CD4-positive, alpha-beta T cell treated with Interleukin-4 for 1 hour (primary cell): ENCODE measurements at regions not wholly inside any gene's neighbourhood (a gene's known extent, or its start where the extent isn't known, plus 50 kb on each side); places are given as distances from the start of the nearest gene placed in this dataset.
A peak's percentile ranks its signal among the peaks of the same experiment; 100 is the strongest.
"Not testable (repeated sequence)": the region's sequence is repeated elsewhere in the genome, so short reads cannot be mapped to it uniquely, and the experiment has no call there.

Experiments used
- DNase-seq, 2 donors: peaks; one replicate each; pipeline ENCODE4 v3.0.0-alpha.2; 2020 to 2022

DNA sequence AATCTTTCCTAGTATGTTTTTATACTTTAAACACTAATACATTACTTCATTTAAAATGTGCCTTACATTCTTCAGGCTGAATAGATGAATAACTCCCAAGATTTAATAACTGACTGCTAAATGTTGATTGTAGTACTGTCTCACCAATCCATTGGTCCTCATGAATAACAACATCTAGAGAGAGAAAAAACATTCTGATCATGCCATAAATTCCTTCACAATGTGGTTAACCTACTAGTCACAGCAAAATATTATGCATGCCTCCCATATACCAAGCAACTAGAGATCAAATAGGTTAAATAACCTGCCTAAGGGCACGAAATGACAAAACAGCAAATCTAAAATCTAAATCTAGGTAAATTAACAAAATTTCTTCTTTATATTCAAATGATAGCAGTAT is 66.2 kb downstream of the SYT15 start:
- DNase-seq: not testable (repeated sequence)

DNA sequence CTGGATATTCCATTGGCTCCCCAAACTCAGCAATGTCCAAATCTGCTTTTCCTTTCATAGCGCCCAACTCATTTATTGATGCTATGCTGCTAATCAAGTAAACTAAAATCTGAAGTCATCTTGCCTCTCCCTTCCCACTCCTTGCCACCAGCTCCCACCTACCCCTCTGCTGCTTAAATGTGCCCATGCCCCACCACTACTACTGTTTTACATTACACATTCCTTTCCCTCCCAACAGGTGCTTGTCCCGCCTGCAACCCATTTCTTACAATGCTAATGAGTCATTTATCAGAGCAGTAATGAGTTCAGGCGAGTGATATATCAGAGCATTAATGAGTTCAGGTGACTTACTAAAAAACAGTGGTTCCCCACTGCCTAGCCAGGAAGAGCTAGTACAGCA is 67.2 kb downstream of the SYT15 start:
- not testable (repeated sequence) for DNase-seq

DNA sequence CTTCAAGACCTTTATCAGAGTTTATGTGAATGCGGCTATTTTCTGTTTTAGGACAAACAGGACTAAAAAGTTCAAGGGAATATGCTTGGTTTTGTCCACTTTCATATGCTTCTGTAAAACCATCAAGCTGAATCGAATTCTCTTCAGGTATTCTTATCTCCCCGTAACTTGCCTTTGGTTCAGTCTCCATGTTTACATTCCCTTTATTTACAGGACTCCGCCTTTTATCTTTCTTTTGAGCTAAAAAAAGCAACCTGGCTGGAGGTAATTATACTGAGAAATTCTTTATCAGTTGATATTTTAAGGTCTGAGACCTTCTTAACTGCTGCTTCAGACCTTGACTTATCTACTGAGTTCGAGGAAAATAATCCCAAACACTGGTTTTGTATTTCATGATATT is 72.0 kb downstream of the SYT15 start:
- DNase-seq: not testable (repeated sequence)

DNA sequence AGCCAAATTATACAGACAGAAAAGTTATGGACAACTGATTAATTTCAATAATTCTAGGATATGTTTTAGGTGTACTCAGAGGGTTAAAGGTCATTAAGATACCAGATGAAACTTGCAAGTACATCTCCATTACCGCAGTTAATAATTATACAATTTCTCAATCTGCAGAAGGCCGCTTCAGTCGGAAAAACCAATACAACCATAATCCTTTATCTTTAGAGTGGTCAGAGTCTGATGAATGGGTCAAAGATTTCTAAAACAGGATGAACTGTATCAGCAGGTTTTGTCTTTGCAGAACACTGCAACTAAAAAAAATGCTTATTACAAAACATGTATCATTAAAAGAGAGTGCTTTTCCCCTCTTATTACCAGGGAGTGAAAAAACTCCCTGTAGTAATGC is 78.5 kb downstream of the SYT15 start:
- DNase-seq: not testable (repeated sequence)

DNA sequence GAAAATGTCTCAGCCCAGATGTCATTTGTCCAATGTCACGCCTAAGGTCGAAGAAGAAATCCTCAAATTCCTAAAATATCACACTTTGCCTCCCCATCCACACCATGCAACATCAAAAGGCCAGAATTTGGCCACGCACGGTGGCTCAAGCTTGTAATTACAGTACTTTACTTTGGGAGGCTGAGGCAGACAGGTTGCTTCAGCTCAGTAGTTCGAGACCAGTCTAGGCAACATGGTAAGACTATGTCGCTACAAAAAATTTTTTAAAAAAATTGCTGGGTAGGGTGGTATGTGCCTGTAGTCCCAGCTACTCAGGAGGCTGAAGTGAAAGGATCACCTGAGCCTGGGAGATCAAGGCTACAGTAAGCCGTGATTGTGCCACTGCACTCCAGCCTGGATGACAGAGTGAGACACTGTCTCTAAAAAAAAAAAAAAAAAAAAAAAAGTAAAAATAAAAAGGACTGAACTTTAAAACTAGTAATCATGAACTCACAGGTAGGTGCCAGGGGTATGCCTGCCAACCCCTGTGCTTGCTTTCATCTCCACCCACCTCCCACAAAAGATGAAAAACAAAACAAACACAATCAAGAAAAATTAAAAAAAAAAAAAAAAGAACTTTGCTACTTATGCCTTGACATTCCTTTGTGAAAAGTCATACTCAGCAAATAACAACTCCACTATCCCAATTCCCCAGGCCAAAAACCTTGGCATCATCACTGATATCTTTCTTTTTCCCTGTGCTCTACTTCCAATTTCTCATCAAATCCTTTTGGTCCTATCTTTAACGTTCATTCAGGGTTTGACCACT is 81.3 kb downstream of the SYT15 start:
- not testable (repeated sequence) for DNase-seq

DNA sequence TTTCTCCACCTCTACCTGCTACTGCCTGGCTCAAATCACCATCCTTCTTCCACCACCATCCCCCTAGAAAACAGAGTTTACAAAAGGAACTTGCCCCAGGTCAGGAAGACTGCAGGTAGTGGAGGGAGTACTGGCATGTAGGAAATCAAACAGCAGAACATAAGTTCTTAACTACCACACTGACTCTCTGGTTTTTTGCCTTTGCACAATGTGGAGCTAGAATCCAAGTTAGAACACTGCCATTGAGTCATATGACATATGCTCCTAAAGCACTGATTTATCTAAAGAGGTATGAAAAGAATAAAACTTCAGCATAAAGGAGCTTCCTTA is 81.9 kb downstream of the SYT15 start:
- not testable (repeated sequence) for DNase-seq

DNA sequence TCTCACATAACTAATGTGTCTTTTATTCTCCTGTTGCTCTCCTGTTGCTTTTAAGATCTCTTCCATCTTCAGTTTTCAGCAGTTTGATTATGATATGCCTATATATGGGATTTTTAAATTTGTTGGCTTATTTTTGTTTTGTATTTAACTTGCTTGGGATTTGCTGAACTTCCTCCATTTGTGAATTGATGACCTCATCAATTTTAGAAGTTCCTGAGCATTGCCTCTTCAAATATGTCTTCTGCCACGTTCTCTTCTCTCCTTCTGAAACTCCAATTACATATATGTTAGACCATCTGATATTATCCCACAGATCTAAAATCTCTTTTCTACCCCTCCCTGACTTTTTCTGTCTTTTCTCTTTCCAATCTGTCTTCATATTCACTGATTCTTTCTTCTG is 86.6 kb downstream of the SYT15 start:
- DNase-seq: not testable (repeated sequence)

DNA sequence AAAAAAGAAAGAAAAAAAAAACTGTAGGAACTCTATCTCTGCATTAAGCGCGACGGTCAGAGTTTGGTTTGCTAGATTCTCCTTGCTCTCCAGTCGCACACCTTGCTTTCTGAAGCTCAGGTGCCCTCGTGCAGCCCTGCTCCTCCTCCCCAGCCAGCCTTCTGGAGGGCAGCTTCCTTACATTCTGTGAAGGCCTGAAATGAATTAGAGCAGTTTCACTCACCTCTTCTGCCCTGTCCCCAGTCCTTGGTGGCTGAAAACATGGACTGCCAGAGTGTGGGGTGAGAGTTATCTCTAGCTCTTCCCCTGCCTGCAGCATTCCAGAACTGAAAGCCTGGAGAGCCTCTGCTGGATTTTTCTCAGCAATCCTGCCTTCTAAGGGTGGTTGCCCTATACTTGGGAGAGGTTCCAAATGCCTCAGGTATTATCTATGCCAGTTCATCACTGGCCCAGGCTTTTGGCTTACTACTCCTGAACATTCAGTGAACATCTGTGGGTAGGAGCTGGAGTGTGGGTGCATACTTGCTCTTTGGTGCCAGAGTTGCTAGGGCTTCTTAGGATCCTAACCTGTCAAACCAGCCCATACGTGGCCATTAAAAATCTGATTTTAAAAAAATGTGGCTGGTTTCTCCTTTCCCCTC is 89.5 kb downstream of the SYT15 start:
- not testable (repeated sequence) for DNase-seq

DNA sequence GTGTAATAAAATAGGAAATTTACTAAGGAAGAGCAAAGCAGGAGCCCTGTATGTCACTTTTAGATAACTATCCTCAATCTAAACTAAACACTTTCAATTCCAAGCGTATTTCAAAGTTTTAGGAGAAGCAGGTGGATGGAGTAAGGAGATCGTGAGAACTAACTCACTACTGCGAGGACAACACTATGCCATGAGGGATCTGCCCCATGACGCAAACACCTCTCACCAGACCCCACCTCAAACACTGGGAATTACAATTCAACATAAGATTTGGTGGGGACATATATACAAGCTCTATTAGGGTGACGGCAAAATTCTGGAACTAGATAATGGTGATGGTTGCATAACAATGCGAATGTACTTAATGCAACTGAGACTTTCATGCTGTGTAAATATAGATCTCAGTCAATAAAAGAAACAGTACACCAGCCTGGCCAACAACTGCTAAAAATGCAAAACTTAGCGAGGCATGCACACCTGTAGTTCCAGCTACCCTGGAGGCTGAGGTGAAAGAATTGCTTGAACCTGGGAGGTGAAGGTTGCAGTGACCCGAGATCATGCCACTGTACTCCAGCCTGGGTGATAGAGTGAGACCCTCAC is 99.0 kb downstream of the SYT15 start:
- DNase-seq: not testable (repeated sequence)

DNA sequence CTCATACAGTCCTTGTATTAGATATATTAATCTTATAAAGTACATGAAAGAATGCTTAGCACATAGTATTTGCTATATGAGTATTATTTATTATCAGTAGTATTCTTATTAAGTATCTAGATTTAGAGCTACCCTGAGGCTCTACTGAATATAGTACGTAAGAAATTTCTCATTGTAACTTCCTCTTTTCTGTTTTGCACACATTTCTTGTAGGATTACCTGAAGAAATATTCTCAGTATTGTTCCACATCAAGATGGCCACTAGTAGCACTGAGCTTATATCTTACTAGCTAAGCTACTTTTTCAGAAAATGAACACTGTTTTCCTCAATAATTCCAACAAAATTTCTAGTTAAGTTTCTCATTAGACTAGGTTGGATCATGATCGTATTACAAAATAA is 112.5 kb downstream of the SYT15 start:
- DNase-seq: not testable (repeated sequence)

DNA sequence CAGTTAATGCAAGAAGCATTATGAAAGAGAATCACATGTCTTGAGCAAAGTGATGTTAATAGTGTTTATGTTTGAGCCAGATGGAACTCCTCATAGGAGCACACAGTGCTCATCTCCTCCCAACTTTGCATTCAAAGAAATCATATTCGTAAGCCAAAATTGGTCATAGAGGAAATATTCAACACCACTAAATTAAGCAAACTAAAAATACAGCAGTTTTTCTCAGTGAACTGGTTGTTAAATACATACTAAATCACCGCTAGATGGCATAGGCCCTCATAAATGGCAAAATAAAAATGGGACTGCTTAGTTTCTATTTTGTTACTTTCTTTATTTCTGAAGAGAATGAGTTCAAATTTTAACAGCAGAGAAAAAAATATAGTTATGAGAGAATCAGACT is 114.3 kb downstream of the SYT15 start:
- DNase-seq: peak in 1 of 2 donors; percentile 14

DNA sequence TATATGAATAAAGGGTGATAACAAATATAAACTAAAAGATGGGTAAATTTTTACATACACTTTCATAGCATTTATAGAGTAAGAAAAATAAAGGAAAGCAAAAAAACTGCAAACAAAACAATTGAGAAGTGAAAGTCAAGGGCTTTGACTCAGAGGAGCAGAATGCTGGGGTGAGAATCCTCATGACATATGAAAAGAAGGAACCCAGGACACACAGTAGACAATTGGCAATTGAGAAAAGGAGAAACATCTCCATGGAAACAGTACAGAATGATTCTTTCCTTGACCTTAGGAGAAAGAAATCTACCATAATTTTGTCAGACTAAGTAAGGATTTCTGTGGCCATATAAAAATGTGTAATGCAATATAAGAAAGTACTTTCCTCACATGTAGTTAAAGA is 138.3 kb downstream of the SYT15 start:
- not testable (repeated sequence) for DNase-seq

DNA sequence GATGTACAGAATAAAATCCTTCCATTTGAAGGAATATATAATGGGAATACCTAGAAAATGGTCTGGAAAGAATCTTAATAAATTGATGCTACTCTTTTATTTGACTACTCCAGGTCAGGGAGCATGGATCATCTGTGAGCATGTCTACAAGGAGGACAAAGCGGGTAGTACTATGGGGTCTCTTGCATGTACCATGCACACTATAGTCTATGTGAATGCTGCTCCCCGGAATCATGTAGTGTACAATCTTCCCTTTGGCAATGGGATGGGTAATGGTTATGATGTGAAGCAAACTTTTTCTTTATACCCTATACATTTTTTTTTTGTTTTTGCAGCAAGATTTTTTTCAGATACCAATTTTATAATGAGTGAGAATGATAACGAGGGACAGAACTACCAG is 139.1 kb downstream of the SYT15 start:
- DNase-seq: not testable (repeated sequence)

DNA sequence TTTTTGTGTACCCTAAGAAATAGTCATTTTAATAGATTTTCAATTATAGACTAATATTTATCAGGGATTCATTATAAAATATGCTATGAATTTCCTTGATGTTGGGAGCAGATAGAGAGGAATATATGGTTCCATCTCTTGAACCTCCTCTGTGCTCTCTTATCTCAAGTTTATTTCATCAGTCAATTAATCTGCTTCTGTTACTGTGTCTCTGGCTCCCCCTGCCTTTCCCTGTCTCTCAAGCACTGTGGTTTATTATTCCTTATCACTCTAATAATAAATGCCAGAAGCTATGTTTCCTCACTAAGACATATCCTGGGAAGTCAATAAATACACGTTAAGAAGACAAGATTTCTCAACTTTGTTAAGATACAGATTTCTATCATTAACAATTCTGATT is 141.5 kb downstream of the SYT15 start:
- DNase-seq: not testable (repeated sequence)

DNA sequence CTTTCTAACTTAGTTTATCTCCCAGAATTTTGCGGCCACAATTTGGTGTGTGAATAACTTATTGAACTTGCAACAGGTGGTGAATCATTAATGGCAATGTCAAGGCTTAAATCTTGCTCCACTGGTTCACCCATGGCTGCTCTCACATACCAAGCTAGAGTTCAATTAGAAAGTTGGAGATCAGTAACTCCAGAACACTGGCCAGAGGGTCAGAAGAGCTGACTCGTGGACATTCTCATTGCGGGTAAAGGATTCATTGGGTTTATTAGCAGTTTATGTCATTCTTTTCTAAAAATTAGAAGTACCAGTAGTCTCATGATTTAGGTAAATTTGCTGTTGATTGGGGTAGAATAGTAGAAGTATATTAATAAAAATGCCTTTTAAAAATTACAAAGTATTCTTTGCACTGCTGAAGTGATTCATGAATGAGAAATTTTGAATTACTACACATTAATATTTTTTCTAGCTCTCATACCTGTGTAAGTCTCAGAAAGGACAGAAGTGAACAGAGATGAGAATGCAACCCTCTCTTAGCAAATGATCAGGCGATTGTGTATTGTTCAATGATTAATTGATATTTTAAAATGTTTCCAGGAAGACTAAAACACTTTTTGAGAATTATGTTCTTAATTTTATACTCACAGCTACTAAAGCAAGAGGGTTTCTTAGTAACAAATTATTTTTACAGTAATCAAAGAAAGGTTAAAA is 142.0 kb downstream of the SYT15 start:
- DNase-seq: not testable (repeated sequence)

DNA sequence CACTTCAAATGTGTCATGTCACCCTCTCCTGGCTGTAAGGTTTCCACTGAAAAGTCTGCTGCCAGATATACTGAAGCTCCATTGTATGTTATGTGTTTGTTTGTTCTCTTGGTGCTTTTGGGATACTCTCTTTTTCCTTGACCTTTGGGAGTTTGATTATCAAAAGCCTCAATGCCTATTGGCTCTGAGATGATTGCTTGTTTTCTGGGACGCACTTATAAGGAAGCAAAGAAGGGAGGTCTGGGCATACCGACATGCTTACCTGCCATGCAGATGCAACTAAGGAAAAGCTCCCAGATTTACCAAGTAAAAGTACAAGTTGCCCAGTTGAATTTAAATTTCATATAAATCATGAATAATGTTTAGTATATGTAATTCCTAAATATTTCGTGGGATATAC is 145.3 kb downstream of the SYT15 start:
- not testable (repeated sequence) for DNase-seq

DNA sequence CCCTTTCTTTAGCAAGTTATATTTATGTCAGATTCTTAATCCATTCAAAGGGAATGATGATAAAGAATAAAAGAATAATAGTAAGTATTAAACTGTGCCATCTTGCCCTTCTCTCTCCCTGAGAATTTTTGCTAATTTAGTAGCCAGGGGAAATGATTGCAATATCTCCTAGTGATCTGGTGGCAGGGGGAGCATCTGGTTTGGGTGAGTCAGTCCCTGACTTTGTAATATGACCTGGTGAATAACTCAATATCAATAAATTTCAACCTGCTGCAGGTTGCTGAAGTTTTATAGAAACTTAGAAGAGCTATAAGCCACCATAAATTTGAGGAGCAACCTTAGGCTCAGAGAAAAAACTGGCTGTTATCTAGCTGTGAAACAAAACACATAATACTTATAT is 149.4 kb downstream of the SYT15 start:
- not testable (repeated sequence) for DNase-seq

DNA sequence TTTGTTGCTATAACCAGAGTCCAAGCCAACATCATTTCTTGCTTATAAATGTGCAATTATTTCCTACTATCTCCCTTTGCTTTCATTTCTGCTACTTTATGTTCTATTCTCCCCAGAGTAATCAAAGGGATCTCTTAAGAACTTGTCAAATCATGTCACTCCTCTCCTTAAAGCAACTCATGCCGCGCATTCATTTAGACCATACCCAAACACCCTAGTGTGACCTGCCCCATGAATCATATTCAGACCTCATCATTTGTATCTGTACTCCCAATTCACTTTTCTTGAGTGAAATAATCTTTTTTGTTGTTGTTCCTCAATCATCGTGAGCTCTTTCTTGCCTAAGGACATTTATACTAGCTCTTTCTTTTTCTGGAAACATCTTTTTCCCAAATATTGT is 151.8 kb downstream of the SYT15 start:
- not testable (repeated sequence) for DNase-seq

DNA sequence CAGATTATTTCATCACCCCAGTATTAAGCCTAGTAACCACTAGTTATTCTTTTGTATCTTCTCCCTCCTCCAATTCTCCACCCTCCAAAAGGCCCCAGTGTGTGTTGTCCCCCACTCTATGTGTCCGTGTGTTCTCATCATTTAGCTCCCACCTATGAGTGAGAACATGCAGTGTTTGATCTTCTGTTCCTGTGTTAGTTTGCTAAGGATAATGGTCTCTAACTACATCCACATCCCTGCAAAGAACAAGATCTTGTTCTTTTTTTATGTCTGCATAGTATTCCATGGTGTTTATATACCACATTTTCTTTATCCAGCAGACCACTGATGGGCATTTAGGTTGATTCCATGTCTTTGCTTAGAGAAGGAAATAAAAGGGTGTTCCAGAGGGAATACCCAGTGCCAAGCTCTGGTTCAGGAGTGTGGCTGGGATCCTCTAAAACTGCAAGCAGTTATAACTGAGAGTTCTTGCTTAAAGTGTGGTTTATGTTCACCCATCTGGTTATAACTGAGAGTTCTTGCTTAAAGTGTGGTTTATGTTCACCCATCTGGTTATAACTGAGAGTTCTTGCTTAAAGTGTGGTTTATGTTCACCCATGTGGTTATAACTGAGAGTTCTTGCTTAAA is 154.8 kb downstream of the SYT15 start:
- not testable (repeated sequence) for DNase-seq

DNA sequence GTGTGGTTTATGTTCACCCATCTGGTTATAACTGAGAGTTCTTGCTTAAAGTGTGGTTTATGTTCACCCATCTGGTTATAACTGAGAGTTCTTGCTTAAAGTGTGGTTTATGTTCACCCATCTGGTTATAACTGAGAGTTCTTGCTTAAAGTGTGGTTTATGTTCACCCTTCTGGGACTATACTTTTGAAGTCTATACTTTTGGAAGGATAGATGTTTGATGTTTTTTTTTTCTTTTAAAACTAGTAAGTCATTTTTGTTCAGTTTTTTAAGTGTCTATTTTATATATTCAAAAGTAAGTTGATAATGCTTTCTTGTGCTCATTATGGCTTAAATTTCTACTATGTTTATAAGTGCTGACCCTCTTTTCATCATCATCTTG is 155.3 kb downstream of the SYT15 start:
- not testable (repeated sequence) for DNase-seq

DNA sequence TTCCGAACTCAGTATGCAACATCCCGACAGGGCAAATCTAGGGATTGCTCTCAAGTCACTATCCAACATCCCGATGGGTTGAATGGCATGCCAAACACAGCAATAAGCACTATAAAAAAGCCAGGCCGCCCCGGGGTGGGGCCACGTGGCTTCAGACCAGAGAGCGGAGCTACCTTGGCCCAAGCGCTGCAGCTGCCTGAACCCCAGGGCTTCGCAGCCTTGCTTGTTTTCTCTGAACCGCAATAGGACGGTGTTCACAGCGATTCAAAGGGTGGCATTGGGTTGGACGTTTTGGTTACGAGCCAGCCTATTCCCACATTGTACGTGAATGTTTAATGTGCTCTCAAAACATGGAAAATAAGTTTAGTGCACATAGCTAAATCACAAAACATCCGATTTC is 161.0 kb downstream of the SYT15 start:
- not testable (repeated sequence) for DNase-seq

DNA sequence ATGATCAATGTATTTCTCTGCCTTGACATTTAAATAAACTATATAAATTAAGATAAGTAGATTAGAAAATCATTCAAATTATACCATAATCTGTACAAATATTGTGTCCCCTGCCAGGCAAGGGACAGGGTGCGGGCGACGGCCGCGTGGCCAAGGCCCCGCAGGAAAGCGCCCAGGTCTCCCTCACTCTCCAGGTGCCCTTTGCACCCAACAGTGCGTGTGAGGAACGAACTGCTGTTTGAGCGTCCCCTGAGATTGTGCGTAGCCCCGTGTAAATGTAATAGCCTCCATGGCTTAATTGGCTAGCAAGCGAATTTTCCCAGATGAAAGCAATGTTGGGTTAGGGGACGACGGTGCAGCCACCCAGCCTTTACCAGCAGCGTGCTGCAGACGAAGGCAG is 161.4 kb downstream of the SYT15 start:
- DNase-seq: not testable (repeated sequence)

DNA sequence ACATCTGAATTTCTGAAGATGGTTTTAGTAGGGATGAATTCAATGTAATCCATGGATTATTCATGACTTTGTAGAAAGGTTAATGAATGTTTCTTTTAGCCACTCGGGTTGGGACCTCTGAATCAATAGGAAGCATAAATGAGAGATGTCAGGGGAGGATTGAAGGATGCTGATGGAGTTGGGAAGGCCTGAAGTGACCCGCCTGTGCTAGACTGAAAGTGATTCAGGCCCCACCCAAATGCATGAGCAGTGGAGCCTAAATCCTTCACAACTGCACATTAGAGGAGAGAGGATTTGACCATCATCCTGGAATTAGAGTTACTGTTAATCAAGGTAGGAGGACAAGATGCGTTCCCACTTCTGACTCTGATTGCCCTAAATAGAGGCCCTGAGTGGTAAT is 162.2 kb upstream of the PTPN20 start:
- DNase-seq: not testable (repeated sequence)
